SK-N-SH (cell line): ENCODE measurements at regions not wholly inside any gene's neighbourhood (a gene's known extent, or its start where the extent isn't known, plus 50 kb on each side); places are given as distances from the start of the nearest gene placed in this dataset.

ENCODE experiments used
- CTCF ChIA-PET: fragments of 300-600, 350-600 bp; formaldehyde crosslinking; extraction: SDS; loops from one replicate; lab custom pipeline; 2021; lab: Yijun Ruan, JAX
- POLR2A ChIA-PET: fragments of 350-600 bp; sonication (Branson Sonifier 250); formaldehyde crosslinking; extraction: SDS; loops from one replicate; lab custom pipeline; 2020; ENCODE audit warnings: antibody characterized with exemption, inconsistent platforms; lab: Yijun Ruan, JAX
- DNase-seq: peaks from one replicate; pipeline ENCODE4 v3.0.0; 2012
- H2AFZ ChIP-seq: fragments of 200-600 bp; sonication (generic); 2 replicates; pipeline ENCODE4 v1.8.1; 2016; ENCODE audit warnings: antibody characterized with exemption, mild to moderate bottlenecking, low read depth
- H3F3A ChIP-seq: fragments of 200-600 bp; sonication (generic); replicated peaks from 2 replicates; pipeline ENCODE3; 2016; ENCODE audit warnings: antibody characterized with exemption, mild to moderate bottlenecking; ENCODE audit not compliant: insufficient read depth
- H3K27ac ChIP-seq, 2 experiments: fragments of 200-500 bp in 1 of 2; fragments of 200-600 bp in 1 of 2; sonication (Bioruptor generic) in 1 of 2; sonication (generic), shearing (Covaris generic) in 1 of 2; 2 replicates each; pipeline versions ENCODE4 v1.5.1 to v1.6.1; 2014 to 2016; ENCODE audit warnings: low read depth in 2 of 2, inconsistent platforms in 1 of 2, low read length in 1 of 2, mild to moderate bottlenecking in 1 of 2, mixed read lengths in 1 of 2
- H3K27me3 ChIP-seq: fragments of 200-600 bp; sonication (generic), shearing (Covaris generic); 2 replicates; pipeline ENCODE4 v1.6.1; 2016; ENCODE audit warnings: mixed run types; ENCODE audit not compliant: insufficient read depth
- H3K36me3 ChIP-seq, 2 experiments: fragments of 200-500 bp in 1 of 2; fragments of 200-600 bp in 1 of 2; sonication (Bioruptor generic) in 1 of 2; sonication (generic) in 1 of 2; replicated peaks in 1 of 2; 2 replicates each; pipeline versions ENCODE3 to v1.5.1; 2014 to 2016; ENCODE audit warnings: low read length in 1 of 2, mild to moderate bottlenecking in 1 of 2; ENCODE audit not compliant: insufficient read depth in 2 of 2, control insufficient read depth in 1 of 2
- H3K4me1 ChIP-seq, 2 experiments: fragments of 200-500 bp in 1 of 2; fragments of 200-600 bp in 1 of 2; sonication (Bioruptor generic) in 1 of 2; sonication (generic), shearing (Covaris generic) in 1 of 2; 2 replicates each; pipeline versions ENCODE4 v1.5.1 to v1.6.1; 2014 to 2016; ENCODE audit warnings: low read depth in 1 of 2, low read length in 1 of 2, mixed run types in 1 of 2; ENCODE audit not compliant: insufficient read depth in 2 of 2, control insufficient read depth in 1 of 2
- H3K4me2 ChIP-seq: fragments of 200-600 bp; sonication (generic), shearing (Covaris generic); 2 replicates; pipeline ENCODE4 v1.6.1; 2017; ENCODE audit warnings: mixed run types
- H3K4me3 ChIP-seq, 2 experiments: fragments of 200-500 bp in 1 of 2; fragments of 200-600 bp in 1 of 2; sonication (Bioruptor generic) in 1 of 2; sonication (generic), shearing (Covaris generic) in 1 of 2; 2 replicates each; pipeline versions ENCODE4 v1.5.1 to v1.8.1; 2014 to 2016; ENCODE audit warnings: low read depth in 2 of 2, inconsistent platforms in 1 of 2, low read length in 1 of 2, mild to moderate bottlenecking in 1 of 2, mixed read lengths in 1 of 2, moderate library complexity in 1 of 2
- H3K79me2 ChIP-seq: fragments of 200-600 bp; sonication (generic); 2 replicates; pipeline ENCODE4 v1.8.1; 2017; ENCODE audit warnings: mild to moderate bottlenecking; ENCODE audit not compliant: insufficient read depth
- H3K9ac ChIP-seq: fragments of 200-600 bp; sonication (generic); 2 replicates; pipeline ENCODE4 v1.6.1; 2017; ENCODE audit warnings: mixed run types
- H3K9me2 ChIP-seq: fragments of 200-600 bp; sonication (generic); 2 replicates; pipeline ENCODE4 v1.6.1; 2017; ENCODE audit warnings: mixed run types
- H3K9me3 ChIP-seq: fragments of 200-600 bp; sonication (generic); 2 replicates; pipeline ENCODE4 v1.6.1; 2017; ENCODE audit warnings: mixed run types, mild to moderate bottlenecking, moderate library complexity
- H4K20me1 ChIP-seq: fragments of 200-600 bp; sonication (generic); 2 replicates; pipeline ENCODE4 v1.6.1; 2017; ENCODE audit warnings: mild to moderate bottlenecking, mixed run types; ENCODE audit not compliant: insufficient read depth
- ELF1 ChIP-seq: IDR thresholded peaks from 2 replicates; pipeline ENCODE4 v1.4.0; 2012
- EZH2phosphoT487 ChIP-seq: fragments of 200-600 bp; sonication (generic); IDR thresholded peaks from 2 replicates; pipeline ENCODE4 v1.6.1; 2017; ENCODE audit warnings: low read depth, mixed run types, mild to moderate bottlenecking, antibody characterized with exemption, moderate library complexity, borderline replicate concordance
- FOXJ3 ChIP-seq: sonication (generic); formaldehyde crosslinking; IDR thresholded peaks from 2 replicates; pipeline ENCODE4 v1.5.1; 2020; ENCODE audit warnings: mild to moderate bottlenecking, missing genetic modification reagents
- FOXM1 ChIP-seq: IDR thresholded peaks from 2 replicates; pipeline ENCODE4 v1.4.0; 2012; ENCODE audit warnings: low read depth, mild to moderate bottlenecking
- GATA2 ChIP-seq: sonication (generic); formaldehyde crosslinking; IDR thresholded peaks from 2 replicates; pipeline ENCODE4 v1.5.0; 2020; ENCODE audit warnings: mild to moderate bottlenecking, missing genetic modification reagents
- MAX ChIP-seq: IDR thresholded peaks from 2 replicates; pipeline ENCODE4 v1.4.0; 2012; ENCODE audit warnings: low read depth
- POLR2AphosphoS5 ChIP-seq: IDR thresholded peaks from 2 replicates; pipeline ENCODE4 v1.6.1; 2012; ENCODE audit warnings: low read depth, low read length
- RFX5 ChIP-seq: IDR thresholded peaks from 2 replicates; pipeline ENCODE4 v1.6.1; 2012; ENCODE audit warnings: mild to moderate bottlenecking, improper control_type of control experiment, low read length
- SIN3A ChIP-seq: IDR thresholded peaks from 2 replicates; pipeline ENCODE4 v1.6.1; 2012; ENCODE audit warnings: low read depth, mild to moderate bottlenecking, low read length, moderate library complexity, borderline replicate concordance
- SMC3 ChIP-seq: IDR thresholded peaks from 2 replicates; pipeline ENCODE4 v1.6.1; 2012; ENCODE audit warnings: low read depth, low read length, improper control_type of control experiment
- TEAD4 ChIP-seq: IDR thresholded peaks from 2 replicates; pipeline ENCODE4 v1.4.0; 2012; ENCODE audit warnings: mild to moderate bottlenecking, borderline replicate concordance; ENCODE audit not compliant: insufficient read depth
- YY1 ChIP-seq: IDR thresholded peaks from 2 replicates; pipeline ENCODE4 v1.4.0; 2012; ENCODE audit warnings: low read depth, mild to moderate bottlenecking
- ZBTB33 ChIP-seq: IDR thresholded peaks from 2 replicates; pipeline ENCODE4 v1.4.0; 2012; ENCODE audit warnings: low read depth, borderline replicate concordance
- WGBS: methylation state at CpG from one replicate; pipeline ENCODE4 v1.1.6; 2017; ENCODE audit warnings: low lambda C conversion rate; 5-methylcytosine and 5-hydroxymethylcytosine counted together
- TF ChIP-seq, protein P1 (sequence below): fragments of 200-600 bp; sonication (generic); IDR thresholded peaks from 2 replicates; pipeline ENCODE4 v1.6.1; 2017; ENCODE audit warnings: antibody characterized with exemption, mild to moderate bottlenecking, moderate library complexity
- TF ChIP-seq, protein P2 (sequence below): fragments of 150-350 bp; IDR thresholded peaks from 2 replicates; pipeline ENCODE4 v1.6.1; 2017; ENCODE audit warnings: antibody characterized with exemption, low read length, low read depth, borderline replicate concordance

- Histone ChIP-seq H3K9ac (no peak overlapping the region), H3F3A (no peaks in the 10 kb centered on the region), H3K4me2 (no peak overlapping the region), H4K20me1 (no peaks in the 10 kb centered on the region), H3K36me3 (no peaks in the 10 kb centered on the region), H2AFZ (no peak overlapping the region), H3K9me3 (no peaks in the 10 kb centered on the region), H3K79me2 (no peaks in the 10 kb centered on the region), H3K4me1 (no peaks in the 10 kb centered on the region), H3K4me3 (no peak overlapping the region), H3K27ac (no peak overlapping the region), H3K9me2 (no peaks in the 10 kb centered on the region), H3K27me3 (no peaks in the 10 kb centered on the region)
- WGBS = 80% methylated on average over 3 of the region's 3 CpGs
- ChIA-PET CTCF (no interaction called here), POLR2A (no interaction called here)
- no peak for DNase-seq
- TF ChIP-seq FOXM1 = no peak
- TF ChIP-seq RFX5 = no peak
- no peak for TF ChIP-seq YY1
- TF ChIP-seq SMC3 = no peak
- TF ChIP-seq SIN3A = no peak
These were observed 1334.5 kb upstream of the ADGRL4 start for GRCh38 chr1:80341021-80341420.

DNA sequence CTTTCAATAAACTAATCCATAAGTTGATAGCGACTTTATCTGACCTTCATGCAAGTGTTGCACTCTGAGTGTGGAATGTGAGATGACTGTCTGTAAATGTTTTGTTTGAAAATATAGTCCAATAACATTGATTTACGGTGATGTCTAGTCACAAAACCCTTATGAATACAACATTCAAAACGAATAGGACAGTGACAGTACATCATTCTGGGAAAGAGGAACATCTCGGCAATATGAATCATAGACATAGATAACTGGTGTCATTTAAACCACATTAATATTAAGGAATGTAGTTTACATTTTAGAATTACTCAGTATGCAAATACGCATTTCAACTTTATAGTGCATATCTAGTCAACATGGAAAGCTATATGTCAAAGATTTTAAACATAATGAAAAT is 1311.6 kb upstream of the ADGRL4 start:
- WGBS = 54% methylated on average over 5 of the region's 5 CpGs
- Histone ChIP-seq H3K4me2 (no peak overlapping the region), H3K79me2 (no peaks in the 10 kb centered on the region), H2AFZ (no peak overlapping the region)
- no peak for DNase-seq
- POLR2A ChIA-PET = no interaction called here
- TF ChIP-seq EZH2phosphoT487 (no peak), FOXJ3 (CRISPR knock-in tag) (no peak), GATA2 (CRISPR knock-in tag) (no peak), ZBTB33 (no peak), ELF1 (no peak), POLR2AphosphoS5 (no peak), MAX (no peak), TEAD4 (no peak)
- TF ChIP-seq, protein P1, sequence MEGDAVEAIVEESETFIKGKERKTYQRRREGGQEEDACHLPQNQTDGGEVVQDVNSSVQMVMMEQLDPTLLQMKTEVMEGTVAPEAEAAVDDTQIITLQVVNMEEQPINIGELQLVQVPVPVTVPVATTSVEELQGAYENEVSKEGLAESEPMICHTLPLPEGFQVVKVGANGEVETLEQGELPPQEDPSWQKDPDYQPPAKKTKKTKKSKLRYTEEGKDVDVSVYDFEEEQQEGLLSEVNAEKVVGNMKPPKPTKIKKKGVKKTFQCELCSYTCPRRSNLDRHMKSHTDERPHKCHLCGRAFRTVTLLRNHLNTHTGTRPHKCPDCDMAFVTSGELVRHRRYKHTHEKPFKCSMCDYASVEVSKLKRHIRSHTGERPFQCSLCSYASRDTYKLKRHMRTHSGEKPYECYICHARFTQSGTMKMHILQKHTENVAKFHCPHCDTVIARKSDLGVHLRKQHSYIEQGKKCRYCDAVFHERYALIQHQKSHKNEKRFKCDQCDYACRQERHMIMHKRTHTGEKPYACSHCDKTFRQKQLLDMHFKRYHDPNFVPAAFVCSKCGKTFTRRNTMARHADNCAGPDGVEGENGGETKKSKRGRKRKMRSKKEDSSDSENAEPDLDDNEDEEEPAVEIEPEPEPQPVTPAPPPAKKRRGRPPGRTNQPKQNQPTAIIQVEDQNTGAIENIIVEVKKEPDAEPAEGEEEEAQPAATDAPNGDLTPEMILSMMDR = no peak
- TF ChIP-seq, protein P2, sequence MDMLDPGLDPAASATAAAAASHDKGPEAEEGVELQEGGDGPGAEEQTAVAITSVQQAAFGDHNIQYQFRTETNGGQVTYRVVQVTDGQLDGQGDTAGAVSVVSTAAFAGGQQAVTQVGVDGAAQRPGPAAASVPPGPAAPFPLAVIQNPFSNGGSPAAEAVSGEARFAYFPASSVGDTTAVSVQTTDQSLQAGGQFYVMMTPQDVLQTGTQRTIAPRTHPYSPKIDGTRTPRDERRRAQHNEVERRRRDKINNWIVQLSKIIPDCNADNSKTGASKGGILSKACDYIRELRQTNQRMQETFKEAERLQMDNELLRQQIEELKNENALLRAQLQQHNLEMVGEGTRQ = no peak
- TF ChIP-seq, all 33 proteins: peak for 0
- Histone ChIP-seq H3K4me3 (no peak overlapping the region), H3F3A (no peaks in the 10 kb centered on the region), H3K27me3 (no peaks in the 10 kb centered on the region), H3K9ac (no peak overlapping the region), H4K20me1 (no peaks in the 10 kb centered on the region), H3K9me3 (no peaks in the 10 kb centered on the region), H3K9me2 (no peaks in the 10 kb centered on the region), H3K27ac (no peak overlapping the region), H3K36me3 (no peaks in the 10 kb centered on the region), H3K4me1 (no peaks in the 10 kb centered on the region; a peak in 1 of 4 replicates)
- CTCF ChIA-PET = no interaction called here
